MM.1S (cell line): ENCODE measurements at regions not wholly inside any gene's neighbourhood (a gene's known extent, or its start where the extent isn't known, plus 50 kb on each side); places are given as distances from the start of the nearest gene placed in this dataset.

Experiments used
- DNase-seq: peaks from one replicate; pipeline ENCODE4 v3.0.0-alpha.2; 2015
- H2AFZ ChIP-seq: fragments of 300-600 bp; sonication (generic); 2 replicates; pipeline ENCODE4 v1.6.0; 2016; ENCODE audit warnings: antibody characterized with exemption, low read length
- H3F3A ChIP-seq: fragments of 300-600 bp; sonication (generic); 2 replicates; pipeline ENCODE4 v1.6.1; 2016; ENCODE audit warnings: mild to moderate bottlenecking, antibody characterized with exemption, low read length, moderate library complexity, mixed read lengths; ENCODE audit not compliant: insufficient read depth
- H3K27ac ChIP-seq: fragments of 300-600 bp; sonication (generic); 2 replicates; pipeline ENCODE4 v1.5.1; 2016; ENCODE audit warnings: mild to moderate bottlenecking, low read length
- H3K27me3 ChIP-seq: fragments of 300-600 bp; sonication (generic); replicated peaks from 2 replicates; pipeline ENCODE4 v1.6.0; 2016; ENCODE audit warnings: low read length; ENCODE audit not compliant: insufficient read depth
- H3K36me3 ChIP-seq: fragments of 300-600 bp; sonication (generic); replicated peaks from 2 replicates; pipeline ENCODE4 v1.6.1; 2016; ENCODE audit warnings: mild to moderate bottlenecking, low read length, mixed read lengths; ENCODE audit not compliant: insufficient read depth
- H3K4me1 ChIP-seq: fragments of 300-600 bp; sonication (generic); 2 replicates; pipeline ENCODE4 v1.6.1; 2016; ENCODE audit warnings: low read length, mixed read lengths
- H3K4me2 ChIP-seq: fragments of 300-600 bp; sonication (generic); 2 replicates; pipeline ENCODE4 v1.6.0; 2016; ENCODE audit warnings: low read depth, low read length
- H3K4me3 ChIP-seq: fragments of 300-600 bp; sonication (generic); 2 replicates; pipeline ENCODE4 v1.5.1; 2016; ENCODE audit warnings: low read length, mixed read lengths
- H3K79me2 ChIP-seq: fragments of 300-600 bp; sonication (generic); 2 replicates; pipeline ENCODE4 v1.6.1; 2016; ENCODE audit warnings: mixed run types, low read length, mixed read lengths
- H3K9ac ChIP-seq: fragments of 300-600 bp; sonication (generic); 2 replicates; pipeline ENCODE4 v1.6.1; 2016; ENCODE audit warnings: low read length, mixed read lengths
- H3K9me2 ChIP-seq: fragments of 300-600 bp; sonication (generic); replicated peaks from 2 replicates; pipeline ENCODE4 v1.6.1; 2016; ENCODE audit warnings: mild to moderate bottlenecking, low read length, mixed read lengths; ENCODE audit not compliant: insufficient read depth
- H3K9me3 ChIP-seq: fragments of 300-600 bp; sonication (generic); replicated peaks from 2 replicates; pipeline ENCODE4 v1.6.1; 2016; ENCODE audit warnings: mild to moderate bottlenecking, low read length, mixed read lengths; ENCODE audit not compliant: insufficient read depth
- H4K20me1 ChIP-seq: fragments of 300-600 bp; sonication (generic); 2 replicates; pipeline ENCODE4 v1.6.1; 2016; ENCODE audit warnings: mild to moderate bottlenecking, low read length, moderate library complexity, mixed read lengths; ENCODE audit not compliant: insufficient read depth
- CTCF ChIP-seq: fragments of 300-600 bp; sonication (generic); IDR thresholded peaks from 2 replicates; pipeline ENCODE4 v1.5.1; 2016; ENCODE audit warnings: antibody characterized with exemption, low read length, mixed read lengths
- EZH2 ChIP-seq: fragments of 300-600 bp; sonication (generic); optimal IDR thresholded peaks from 2 replicates; pipeline ENCODE3; 2017; ENCODE audit warnings: low read depth, mild to moderate bottlenecking, antibody characterized with exemption, low read length, mixed read lengths
- EZH2phosphoT487 ChIP-seq: fragments of 300-600 bp; sonication (generic); IDR thresholded peaks from 2 replicates; pipeline ENCODE4 v1.6.1; 2018; ENCODE audit warnings: antibody characterized with exemption, low read length

GRCh38 chr4:133972586-133972985 is 229.0 kb downstream of the PABPC4L start:
- Histone ChIP-seq H3K9me2 (no peaks in the 10 kb centered on the region), H3K9me3 (no peaks in the 10 kb centered on the region), H3K27me3 (no peaks in the 10 kb centered on the region), H3K4me3 (no peak overlapping the region), H3K9ac (no peak overlapping the region), H3K27ac (no peak overlapping the region), H2AFZ (no peak overlapping the region), H3K4me1 (peaks cover 6% of the 10 kb centered on the region; the same call in 1 of the 2 replicates), H4K20me1 (no peaks in the 10 kb centered on the region), H3K4me2 (no peak overlapping the region), H3F3A (no peaks in the 10 kb centered on the region), H3K79me2 (no peaks in the 10 kb centered on the region), H3K36me3 (no peaks in the 10 kb centered on the region)
- no peak for TF ChIP-seq EZH2phosphoT487
- no peak for TF ChIP-seq EZH2
- no peak for TF ChIP-seq CTCF
- DNase-seq = no peak

GRCh38 chr4:133969202-133969848 is 232.3 kb downstream of the PABPC4L start:
- H3K9me2 ChIP-seq = no peaks in the 10 kb centered on the region
- no peaks in the 10 kb centered on the region for H3K27me3 ChIP-seq
- H3K27ac ChIP-seq = no peak overlapping the region
- no peak overlapping the region for H3K9ac ChIP-seq
- no peak overlapping the region for H3K4me3 ChIP-seq
- no peak overlapping the region for H2AFZ ChIP-seq
- H3K79me2 ChIP-seq = no peaks in the 10 kb centered on the region
- no peaks in the 10 kb centered on the region for H3K9me3 ChIP-seq
- H4K20me1 ChIP-seq = no peaks in the 10 kb centered on the region
- TF ChIP-seq CTCF (no peak), EZH2 (no peak), EZH2phosphoT487 (no peak)
- peak; percentile 25 for DNase-seq
- H3K4me1 ChIP-seq = peaks cover 6% of the 10 kb centered on the region; the same call in 1 of the 2 replicates
- H3F3A ChIP-seq = no peaks in the 10 kb centered on the region
- no peaks in the 10 kb centered on the region for H3K36me3 ChIP-seq
- H3K4me2 ChIP-seq = no peak overlapping the region

- H3K4me1 ChIP-seq = peaks cover 6% of the 10 kb centered on the region; the same call in 1 of the 2 replicates
- H3K36me3 ChIP-seq = no peaks in the 10 kb centered on the region
- no peaks in the 10 kb centered on the region for H3K9me2 ChIP-seq
- no peak overlapping the region for H2AFZ ChIP-seq
- no peaks in the 10 kb centered on the region for H3K27me3 ChIP-seq
- no peak overlapping the region for H3K9ac ChIP-seq
- H3K79me2 ChIP-seq = no peaks in the 10 kb centered on the region
- no peaks in the 10 kb centered on the region for H3K9me3 ChIP-seq
- no peak overlapping the region for H3K4me3 ChIP-seq
- no peaks in the 10 kb centered on the region for H3F3A ChIP-seq
- DNase-seq = no peak
- H4K20me1 ChIP-seq = no peaks in the 10 kb centered on the region
- no peak overlapping the region for H3K4me2 ChIP-seq
- no peak overlapping the region for H3K27ac ChIP-seq
- TF ChIP-seq EZH2phosphoT487 (no peak), CTCF (no peak), EZH2 (no peak)
These were observed 233.4 kb downstream of the PABPC4L start for GRCh38 chr4:133968174-133968573.
